Activated B cell treated with CpG ODN at 0.5 μM for 24 hours (primary cell): ENCODE measurements at regions not wholly inside any gene's neighbourhood (a gene's known extent, or its start where the extent isn't known, plus 50 kb on each side); places are given as distances from the start of the nearest gene placed in this dataset.
"Not testable (repeated sequence)": the region's sequence is repeated elsewhere in the genome, so short reads cannot be mapped to it uniquely, and the experiment has no call there.

Experiments used
- ATAC-seq: fragments of 200-7000 bp; cut with Tn5 transposase; one replicate; pipeline ENCODE4 v1.10.0; 2021; ENCODE audit warnings: low read depth, mild to moderate bottlenecking, moderate library complexity
- CTCF ChIA-PET: fragments of 350-600 bp; sonication (Branson Sonifier 250); formaldehyde crosslinking; loops from one replicate; lab custom pipeline; 2021; ENCODE audit warnings: antibody characterized with exemption; lab: Charles Lee
- POLR2A ChIA-PET: fragments of 350-600 bp; sonication (Branson Sonifier 250); formaldehyde crosslinking; loops from one replicate; lab custom pipeline; 2021; ENCODE audit warnings: antibody characterized with exemption; lab: Charles Lee
- DNase-seq: peaks from one replicate; pipeline ENCODE4 v3.0.0; 2022
- H3K27ac Mint-ChIP-seq: one replicate; pipeline ENCODE4 v1.8.0; 2020; ENCODE audit warnings: mixed read lengths
- H3K27me3 Mint-ChIP-seq: one replicate; pipeline ENCODE4 v1.8.0; 2021; ENCODE audit warnings: mixed read lengths
- H3K36me3 Mint-ChIP-seq: one replicate; pipeline ENCODE4 v1.8.0; 2021; ENCODE audit warnings: low read depth, mixed read lengths
- H3K4me1 Mint-ChIP-seq: one replicate; pipeline ENCODE4 v1.8.0; 2021; ENCODE audit warnings: mixed read lengths
- H3K4me3 Mint-ChIP-seq: one replicate; pipeline ENCODE4 v1.8.0; 2020; ENCODE audit warnings: mild to moderate bottlenecking, mixed read lengths
- H3K9me3 Mint-ChIP-seq: one replicate; pipeline ENCODE4 v1.8.0; 2020; ENCODE audit warnings: mixed read lengths
- CTCF ChIP-seq: fragments of 200-600 bp; IDR thresholded peaks from one replicate; pipeline ENCODE4 v1.8.0; 2022; ENCODE audit warnings: antibody characterized with exemption, mild to moderate bottlenecking
- intact Hi-C: fragments of 100-400 bp; cut with micrococcal nuclease; formaldehyde crosslinking; loops from one replicate; pipeline ENCODE4 v1.15.1; 2024

GRCh38 chr20:52041966-52042365 is 149.6 kb downstream of the ZFP64 start:
- CTCF ChIA-PET, result no interaction called here
- TF ChIP-seq CTCF, result no peak

DNA sequence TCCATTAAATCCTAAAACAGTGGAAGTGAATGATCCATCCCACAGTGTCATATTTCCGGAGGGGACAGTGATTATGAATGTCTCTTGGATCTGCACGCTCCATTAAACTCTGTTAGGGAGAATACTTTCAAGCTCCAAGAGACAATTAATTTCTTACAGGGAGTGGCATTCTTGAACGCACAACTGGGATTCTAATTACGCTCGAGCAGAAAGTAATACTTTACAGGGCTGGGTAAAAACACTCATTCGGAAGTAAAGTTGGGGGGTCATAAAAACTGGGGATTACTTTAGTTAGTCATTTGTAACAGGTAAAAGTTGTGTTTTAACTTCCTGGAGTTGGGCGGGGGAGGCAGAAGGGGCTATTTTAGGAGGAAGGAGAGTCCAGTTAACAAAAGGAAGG is 151.8 kb downstream of the ZFP64 start:
- CTCF ChIA-PET, result no interaction called here
- H3K4me1 Mint-ChIP-seq, result no peaks in the 10 kb centered on the region
- DNase-seq (no peak), ATAC-seq (no peak)
- no peaks in the 10 kb centered on the region for H3K27me3 Mint-ChIP-seq
- POLR2A ChIA-PET, result no interaction called here
- no peaks in the 10 kb centered on the region for H3K9me3 Mint-ChIP-seq
- intact Hi-C loops, result no loop called here
- no peak for TF ChIP-seq CTCF
- H3K4me3 Mint-ChIP-seq, result no peak overlapping the region
- H3K27ac Mint-ChIP-seq, result no peak overlapping the region
- H3K36me3 Mint-ChIP-seq, result no peaks in the 10 kb centered on the region

More at GRCh38 chr20:52041966-52042365, 149.6 kb downstream of the ZFP64 start:
- intact Hi-C loops, result no loop called here
- H3K36me3 Mint-ChIP-seq, result no peaks in the 10 kb centered on the region
- H3K4me3 Mint-ChIP-seq, result no peak overlapping the region
- DNase-seq (no peak), ATAC-seq (no peak)
- H3K27ac Mint-ChIP-seq, result no peak overlapping the region
- no peaks in the 10 kb centered on the region for H3K4me1 Mint-ChIP-seq
- H3K9me3 Mint-ChIP-seq, result no peaks in the 10 kb centered on the region
- H3K27me3 Mint-ChIP-seq, result peaks cover under 1% of the 10 kb centered on the region
- POLR2A ChIA-PET, result no interaction called here

DNA sequence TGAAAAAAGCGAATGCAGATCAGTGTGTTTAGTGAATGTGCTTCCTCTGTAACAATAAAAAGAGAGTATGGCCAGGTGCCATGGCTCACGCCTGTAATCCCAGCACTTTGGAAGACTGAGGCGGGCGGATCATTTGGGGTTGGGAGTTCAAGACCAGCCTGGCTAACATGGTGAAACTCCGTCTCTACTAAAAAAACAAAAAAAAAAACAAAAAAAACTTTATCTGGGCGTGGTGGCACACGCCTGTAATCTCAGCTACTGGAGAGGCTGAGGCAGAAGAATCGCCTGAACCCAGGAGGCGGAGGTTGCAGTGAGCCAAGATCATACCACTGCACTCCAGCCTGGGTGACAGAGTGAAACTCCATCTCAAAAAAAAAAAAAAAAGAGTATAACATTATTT is 152.9 kb downstream of the ZFP64 start:
- H3K9me3 Mint-ChIP-seq, H3K4me3 Mint-ChIP-seq, H3K4me1 Mint-ChIP-seq, H3K27me3 Mint-ChIP-seq, ATAC-seq, CTCF ChIA-PET, H3K27ac Mint-ChIP-seq, POLR2A ChIA-PET, H3K36me3 Mint-ChIP-seq, intact Hi-C loops, DNase-seq: not testable (repeated sequence)

- Mint-ChIP-seq H3K27me3 (no peaks in the 10 kb centered on the region), H3K36me3 (no peaks in the 10 kb centered on the region), H3K4me3 (no peak overlapping the region), H3K9me3 (no peaks in the 10 kb centered on the region), H3K27ac (no peak overlapping the region), H3K4me1 (no peaks in the 10 kb centered on the region)
- DNase-seq (no peak), ATAC-seq (no peak)
- intact Hi-C loops, result no loop called here
- ChIA-PET POLR2A (no interaction called here), CTCF (no interaction called here)
- no peak for TF ChIP-seq CTCF
Measured at GRCh38 chr20:52037370-52037769, 154.2 kb downstream of the ZFP64 start.

GRCh38 chr20:52035977-52036376 is 155.6 kb downstream of the ZFP64 start:
- DNase-seq (no peak), ATAC-seq (no peak)
- no peaks in the 10 kb centered on the region for H3K9me3 Mint-ChIP-seq
- H3K4me1 Mint-ChIP-seq, result no peaks in the 10 kb centered on the region
- no peak overlapping the region for H3K27ac Mint-ChIP-seq
- CTCF ChIA-PET, result no interaction called here
- no peaks in the 10 kb centered on the region for H3K27me3 Mint-ChIP-seq
- intact Hi-C loops, result no loop called here
- no peak overlapping the region for H3K4me3 Mint-ChIP-seq
- POLR2A ChIA-PET, result no interaction called here
- no peak for TF ChIP-seq CTCF
- no peaks in the 10 kb centered on the region for H3K36me3 Mint-ChIP-seq

GRCh38 chr20:52035498-52035897 is 156.1 kb downstream of the ZFP64 start:
- Mint-ChIP-seq H3K4me3 (no peak overlapping the region), H3K4me1 (no peaks in the 10 kb centered on the region), H3K36me3 (no peaks in the 10 kb centered on the region), H3K27ac (no peak overlapping the region), H3K9me3 (no peaks in the 10 kb centered on the region), H3K27me3 (no peaks in the 10 kb centered on the region)
- ChIA-PET CTCF (no interaction called here), POLR2A (no interaction called here)
- TF ChIP-seq CTCF, result no peak
- intact Hi-C loops, result no loop called here
- ATAC-seq, result no peak
- DNase-seq, result no peak
